Stomach smooth muscle (tissue), 2 donors: ENCODE measurements at regions not wholly inside any gene's neighbourhood (a gene's known extent, or its start where the extent isn't known, plus 50 kb on each side); places are given as distances from the start of the nearest gene placed in this dataset.
"Not testable (repeated sequence)": the region's sequence is repeated elsewhere in the genome, so short reads cannot be mapped to it uniquely, and the experiment has no call there.

ENCODE experiments used
- H3K27ac ChIP-seq: one replicate; pipeline ENCODE4 v1.7.0; 2013; ENCODE audit warnings: mild to moderate bottlenecking, low read length, inconsistent platforms
- H3K27me3 ChIP-seq, 2 donors: one replicate each; pipeline ENCODE4 v1.7.0; 2013; ENCODE audit warnings: low read length in 2 of 2; ENCODE audit not compliant: insufficient read depth in 2 of 2, control insufficient read depth in 1 of 2
- H3K36me3 ChIP-seq, 2 donors: one replicate each; pipeline ENCODE4 v1.7.0; 2013; ENCODE audit warnings: low read length in 2 of 2; ENCODE audit not compliant: control insufficient read depth in 2 of 2, insufficient read depth in 2 of 2
- H3K4me1 ChIP-seq: one replicate; pipeline ENCODE4 v1.7.0; 2013; ENCODE audit warnings: low read length; ENCODE audit not compliant: control insufficient read depth, insufficient read depth
- H3K4me3 ChIP-seq, 2 donors: one replicate each; pipeline ENCODE4 v1.7.0; 2013; ENCODE audit warnings: low read length in 2 of 2
- H3K9ac ChIP-seq, 2 donors: one replicate each; pipeline ENCODE4 v1.7.0; 2013; ENCODE audit warnings: low read length in 2 of 2, mild to moderate bottlenecking in 1 of 2
- H3K9me3 ChIP-seq, 2 donors: one replicate each; pipeline ENCODE4 v1.7.0; 2013; ENCODE audit warnings: low read length in 2 of 2; ENCODE audit not compliant: control insufficient read depth in 2 of 2
- donor health status: healthy.
- donor health status: Pancreatic carcinoma.

GRCh38 chr1:219410721-219411120 lies 202.2 kb downstream of the ZC3H11B start:
- not testable (repeated sequence) for H3K4me1 ChIP-seq, H3K9ac ChIP-seq, H3K4me3 ChIP-seq, H3K36me3 ChIP-seq, H3K27me3 ChIP-seq, H3K9me3 ChIP-seq, H3K27ac ChIP-seq

- no peaks in the 10 kb centered on the region for H3K4me1 ChIP-seq
- no peak overlapping the region for H3K9ac ChIP-seq
- H3K36me3 ChIP-seq: no peaks in the 10 kb centered on the region
- no peaks in the 10 kb centered on the region for H3K27me3 ChIP-seq
- no peaks in the 10 kb centered on the region for H3K9me3 ChIP-seq
- no peak overlapping the region for H3K27ac ChIP-seq
- no peak overlapping the region for H3K4me3 ChIP-seq
Measured at GRCh38 chr1:219405531-219406331, 207.2 kb downstream of the ZC3H11B start.

GRCh38 chr1:219404629-219405028 lies 208.3 kb downstream of the ZC3H11B start:
- Histone ChIP-seq H3K36me3 (no peaks in the 10 kb centered on the region), H3K4me3 (no peak overlapping the region), H3K9ac (no peak overlapping the region)

GRCh38 chr1:219402925-219403324 lies 210.0 kb downstream of the ZC3H11B start:
- Histone ChIP-seq H3K9ac (no peak overlapping the region), H3K27me3 (no peaks in the 10 kb centered on the region), H3K27ac (no peak overlapping the region), H3K9me3 (no peaks in the 10 kb centered on the region), H3K4me3 (no peak overlapping the region), H3K4me1 (no peaks in the 10 kb centered on the region), H3K36me3 (no peaks in the 10 kb centered on the region)

More at GRCh38 chr1:219404629-219405028, 208.3 kb downstream of the ZC3H11B start:
- Histone ChIP-seq H3K27ac (no peak overlapping the region), H3K4me1 (no peaks in the 10 kb centered on the region), H3K27me3 (no peaks in the 10 kb centered on the region), H3K9me3 (no peaks in the 10 kb centered on the region)

GRCh38 chr1:219401724-219402625 lies 210.9 kb downstream of the ZC3H11B start:
- Histone ChIP-seq H3K9me3 (no peaks in the 10 kb centered on the region), H3K27ac (no peak overlapping the region), H3K4me1 (no peaks in the 10 kb centered on the region), H3K4me3 (no peak overlapping the region), H3K27me3 (no peaks in the 10 kb centered on the region), H3K9ac (no peak overlapping the region), H3K36me3 (no peaks in the 10 kb centered on the region)

- no peaks in the 10 kb centered on the region for H3K9me3 ChIP-seq
- no peaks in the 10 kb centered on the region for H3K27me3 ChIP-seq
- H3K36me3 ChIP-seq: no peaks in the 10 kb centered on the region
- H3K9ac ChIP-seq: no peak overlapping the region
- no peak overlapping the region for H3K4me3 ChIP-seq
- H3K27ac ChIP-seq: no peak overlapping the region
- no peaks in the 10 kb centered on the region for H3K4me1 ChIP-seq
Measured at GRCh38 chr1:219399446-219399845, 213.5 kb downstream of the ZC3H11B start.

GRCh38 chr1:219398815-219399396 lies 214.0 kb downstream of the ZC3H11B start:
- no peak overlapping the region for H3K27ac ChIP-seq
- H3K27me3 ChIP-seq: no peaks in the 10 kb centered on the region
- H3K9me3 ChIP-seq: no peaks in the 10 kb centered on the region
- H3K9ac ChIP-seq: no peak overlapping the region
- H3K36me3 ChIP-seq: no peaks in the 10 kb centered on the region
- no peaks in the 10 kb centered on the region for H3K4me1 ChIP-seq
- no peak overlapping the region for H3K4me3 ChIP-seq

GRCh38 chr1:219397511-219397910 lies 215.4 kb downstream of the ZC3H11B start:
- Histone ChIP-seq H3K4me1 (no peaks in the 10 kb centered on the region), H3K9me3 (no peaks in the 10 kb centered on the region), H3K4me3 (no peak overlapping the region), H3K27me3 (no peaks in the 10 kb centered on the region), H3K36me3 (no peaks in the 10 kb centered on the region), H3K9ac (no peak overlapping the region), H3K27ac (no peak overlapping the region)

- no peaks in the 10 kb centered on the region for H3K27me3 ChIP-seq
- H3K4me1 ChIP-seq: no peaks in the 10 kb centered on the region
- no peak overlapping the region for H3K4me3 ChIP-seq
- no peaks in the 10 kb centered on the region for H3K9me3 ChIP-seq
- no peaks in the 10 kb centered on the region for H3K36me3 ChIP-seq
- no peak overlapping the region for H3K27ac ChIP-seq
- no peak overlapping the region for H3K9ac ChIP-seq
Measured at GRCh38 chr1:219391297-219391696, 217.6 kb downstream of the LYPLAL1 start.

- Histone ChIP-seq H3K27ac (no peak overlapping the region), H3K36me3 (no peaks in the 10 kb centered on the region), H3K9me3 (no peaks in the 10 kb centered on the region), H3K4me3 (no peak overlapping the region), H3K4me1 (no peaks in the 10 kb centered on the region), H3K9ac (no peak overlapping the region), H3K27me3 (no peaks in the 10 kb centered on the region)
Measured at GRCh38 chr1:219387211-219387610, 213.5 kb downstream of the LYPLAL1 start.
